Hematopoietic multipotent progenitor cell treated with erythropoietin and hydrocortisone succinate and interleukin-3 and kit ligand, for 17 days (in vitro differentiated cells): ENCODE measurements at regions not wholly inside any gene's neighbourhood (a gene's known extent, or its start where the extent isn't known, plus 50 kb on each side); places are given as distances from the start of the nearest gene placed in this dataset.

Experiments used
- DNase-seq: peaks from one replicate; pipeline ENCODE4 v3.0.0-alpha.2; 2015; ENCODE audit warnings: low spot score

DNA sequence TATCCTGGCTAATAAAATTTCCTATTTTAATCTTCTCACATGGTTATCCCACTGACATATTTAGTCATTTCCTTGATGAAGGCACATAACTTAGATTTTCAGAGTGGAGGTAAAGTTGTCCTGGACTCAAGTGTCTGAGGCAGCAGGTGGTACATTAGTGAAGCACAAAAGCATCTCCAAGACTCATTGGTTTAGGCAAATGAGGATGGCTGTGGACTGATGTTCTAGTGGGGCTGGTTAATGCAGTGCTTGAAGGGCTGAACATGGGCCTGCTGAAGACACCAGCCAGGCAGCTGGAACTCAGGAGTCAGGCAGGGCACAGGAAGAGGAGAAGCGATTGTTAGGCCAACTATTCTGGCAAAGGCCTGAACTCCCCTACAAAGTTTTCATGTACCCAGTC is 76.3 kb upstream of the SESN3 start:
- DNase-seq = no peak

DNA sequence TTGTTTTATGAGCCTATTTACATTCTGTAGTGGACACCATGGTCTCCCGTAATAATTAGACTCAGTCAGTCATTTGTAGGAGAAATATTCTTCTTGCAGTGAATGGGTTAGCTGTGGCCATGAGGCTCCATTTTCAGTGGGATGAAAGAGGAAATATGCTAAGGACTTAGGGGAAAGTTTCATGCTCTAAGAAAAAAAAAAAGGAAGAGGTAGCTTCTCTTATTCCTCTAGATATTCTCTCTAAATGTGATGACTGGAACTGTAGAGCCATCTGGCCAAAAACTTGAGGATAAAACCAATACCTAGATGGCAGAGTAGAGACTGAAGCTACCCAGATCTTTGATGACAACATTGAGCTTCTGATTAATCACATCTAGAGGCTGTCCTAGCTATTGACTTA is 75.8 kb upstream of the SESN3 start:
- no peak for DNase-seq

DNA sequence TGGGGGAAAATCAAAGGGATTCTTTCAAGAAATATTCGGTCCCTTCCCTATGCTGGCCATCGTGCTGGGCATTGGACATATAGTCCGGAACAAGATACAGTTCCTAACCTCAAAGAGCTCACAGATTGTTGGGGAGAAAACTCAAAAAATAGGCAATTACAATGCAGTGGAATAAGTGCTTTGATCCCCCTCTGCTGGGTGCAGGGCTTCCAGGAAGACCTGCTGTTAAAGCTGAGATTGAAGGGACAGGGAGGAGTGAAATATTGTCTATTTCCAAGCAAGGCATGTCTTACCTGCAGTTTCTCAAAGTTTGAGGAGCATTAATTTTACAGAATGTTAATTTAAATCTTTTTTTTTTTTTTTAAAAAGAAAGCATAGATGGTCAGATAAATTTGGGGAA is 75.1 kb upstream of the SESN3 start:
- no peak for DNase-seq

DNA sequence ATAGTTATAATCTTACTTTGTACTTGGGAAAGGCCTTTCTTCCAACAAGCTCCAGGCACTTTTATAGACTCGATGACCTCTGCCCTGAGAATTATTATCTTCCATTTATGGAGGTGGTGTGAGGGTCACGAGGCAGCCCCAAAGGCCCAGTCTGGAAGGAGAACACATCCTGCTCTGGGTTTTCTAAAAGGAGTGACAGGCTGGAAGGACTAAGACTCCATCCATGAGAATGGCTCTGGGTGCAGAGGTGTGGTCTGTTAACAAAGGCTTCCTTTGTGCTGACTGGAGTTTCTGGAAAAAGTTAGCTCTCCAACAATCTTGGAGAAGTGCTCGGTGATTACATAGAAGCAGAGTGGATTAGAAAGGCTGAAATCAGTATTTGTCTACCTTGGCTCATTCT is 74.7 kb upstream of the SESN3 start:
- DNase-seq = no peak

DNA sequence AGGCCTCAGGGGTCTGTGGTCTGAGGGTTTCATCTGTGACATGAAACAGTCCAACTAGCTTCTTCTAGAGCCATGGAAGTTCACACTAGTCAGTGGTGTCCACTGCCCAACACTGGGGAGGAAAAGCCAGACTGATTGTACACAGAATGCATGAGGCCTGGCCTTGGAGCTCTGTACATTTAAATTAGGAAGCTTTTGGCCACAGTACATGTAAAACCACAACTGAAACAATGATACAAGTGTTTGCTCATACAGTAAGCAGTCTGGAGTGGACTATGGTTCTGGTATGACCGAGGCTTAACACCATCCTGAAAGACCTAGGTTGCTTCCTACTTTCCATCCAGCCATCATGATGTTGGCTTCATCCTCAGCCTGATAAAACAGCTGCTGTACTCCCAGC is 73.8 kb upstream of the SESN3 start:
- DNase-seq = no peak

DNA sequence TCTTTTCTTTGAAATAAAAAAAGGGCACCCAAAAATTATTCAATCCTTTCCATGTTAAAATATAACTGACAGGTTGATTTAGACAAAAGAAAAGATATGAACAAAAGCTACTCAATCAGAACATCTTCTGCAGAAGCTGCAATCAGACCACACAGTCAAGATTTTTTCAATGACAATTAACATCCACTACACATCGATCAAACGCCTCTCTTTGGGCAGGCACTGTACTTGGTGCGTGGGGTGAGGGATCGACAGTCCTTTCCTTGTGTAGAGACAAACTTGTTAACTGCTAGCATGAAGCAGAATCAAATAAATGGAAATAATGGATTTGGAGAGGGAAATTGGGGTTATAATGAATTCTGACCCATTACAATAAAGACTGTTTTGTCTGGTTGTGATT is 71.2 kb upstream of the SESN3 start:
- no peak for DNase-seq

DNA sequence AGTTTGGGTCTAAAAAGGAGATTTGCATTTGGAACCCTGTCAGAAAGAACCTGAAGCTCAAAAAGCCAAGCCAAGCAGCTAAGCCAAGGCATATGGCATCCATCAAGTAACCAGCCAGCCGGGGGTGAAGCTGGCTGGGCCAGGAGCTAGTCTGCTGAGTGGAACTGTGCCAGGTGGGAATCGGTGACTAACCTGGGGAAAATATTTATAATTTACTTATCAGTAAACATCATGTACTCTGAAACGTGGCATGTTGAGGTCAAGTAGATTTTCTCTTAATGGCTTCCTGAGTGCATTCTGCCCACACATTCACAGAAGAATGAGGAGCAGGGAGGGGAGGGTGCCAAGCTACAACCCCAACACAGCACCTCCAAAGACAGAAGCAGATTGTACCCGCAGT is 70.5 kb upstream of the SESN3 start:
- DNase-seq = no peak

DNA sequence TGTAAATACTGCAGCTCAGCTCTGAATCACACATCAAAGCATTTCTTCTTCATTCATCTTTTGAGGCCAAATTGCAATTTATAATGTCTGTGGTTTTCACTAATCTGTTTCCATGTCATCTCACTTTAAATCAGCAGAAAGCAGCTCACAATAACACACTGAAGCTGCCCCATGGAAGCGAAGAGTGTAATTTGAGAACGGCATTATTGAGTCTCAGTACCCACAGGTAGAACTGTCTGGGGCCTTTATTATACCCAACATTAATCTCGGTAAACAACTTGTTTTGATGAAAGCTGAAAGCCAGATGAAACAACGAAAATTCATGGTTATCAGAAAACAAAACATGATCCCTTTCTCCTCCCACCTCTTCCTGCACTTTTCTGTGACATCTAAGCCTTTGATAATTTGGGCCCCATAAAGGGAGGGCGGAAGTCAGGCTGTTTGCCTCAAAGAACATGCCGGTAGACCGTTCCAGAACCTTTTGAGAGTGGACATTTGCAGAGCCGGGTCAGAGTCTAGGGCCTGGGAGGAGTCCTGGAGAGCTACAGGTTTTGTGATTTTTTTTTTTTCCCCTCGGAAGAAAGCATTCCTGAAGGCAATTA is 68.2 kb upstream of the SESN3 start:
- DNase-seq = no peak

DNA sequence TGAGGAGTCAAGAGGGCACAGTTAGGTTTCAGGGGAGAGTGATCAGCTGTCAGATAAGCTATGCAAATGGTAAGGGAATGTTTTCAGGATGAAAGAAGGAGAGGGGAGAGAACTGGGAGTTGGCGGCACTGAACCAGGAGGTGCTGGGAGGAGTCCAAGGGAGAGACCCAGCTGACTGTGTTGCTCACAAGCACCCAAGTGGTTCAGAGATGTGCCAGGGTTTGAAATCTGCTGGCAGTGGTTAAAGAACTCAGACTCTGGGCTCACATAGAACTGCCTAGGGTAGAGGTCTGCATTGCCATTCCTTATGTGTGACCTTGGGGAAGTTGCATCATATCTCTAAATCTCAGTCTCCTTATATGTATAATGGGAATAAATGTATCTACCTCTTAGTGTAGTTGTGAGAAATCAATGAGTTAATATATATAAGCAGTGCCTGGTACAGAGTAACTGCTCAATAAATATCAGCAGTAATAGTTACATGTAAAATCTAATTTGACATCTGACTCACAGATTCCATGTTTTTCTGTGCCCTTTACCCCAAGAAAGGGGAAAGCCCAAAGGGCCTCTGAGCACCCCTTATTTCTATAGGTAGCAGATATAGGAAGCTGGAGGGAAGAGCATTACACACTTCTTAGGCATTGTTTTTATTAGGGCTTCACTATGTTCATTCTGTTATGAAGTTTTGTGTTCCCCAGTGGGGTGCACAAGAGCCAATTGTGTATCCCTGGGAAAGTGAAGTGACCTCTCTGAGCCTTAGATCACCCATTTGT is 66.9 kb upstream of the SESN3 start:
- DNase-seq = no peak

DNA sequence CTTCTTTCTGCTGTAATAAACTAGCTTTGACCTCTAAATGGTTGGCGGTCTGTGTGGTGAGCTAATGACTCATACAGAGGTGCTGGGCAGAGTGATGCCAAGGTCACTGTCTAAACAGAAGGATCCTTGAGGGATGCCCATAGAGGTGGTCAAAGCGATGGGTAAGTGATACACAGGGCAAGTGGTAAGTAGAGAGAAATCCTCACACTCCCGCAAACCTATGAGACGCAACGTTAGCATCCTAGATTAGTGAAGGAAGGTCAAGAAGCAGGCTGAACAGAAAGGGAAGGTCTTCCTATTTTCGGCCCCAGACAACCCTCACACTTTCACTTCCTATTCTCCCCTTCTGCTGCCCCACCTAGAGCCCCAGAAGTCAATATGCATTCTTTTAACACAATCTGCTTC is 65.6 kb upstream of the SESN3 start:
- DNase-seq = no peak

DNA sequence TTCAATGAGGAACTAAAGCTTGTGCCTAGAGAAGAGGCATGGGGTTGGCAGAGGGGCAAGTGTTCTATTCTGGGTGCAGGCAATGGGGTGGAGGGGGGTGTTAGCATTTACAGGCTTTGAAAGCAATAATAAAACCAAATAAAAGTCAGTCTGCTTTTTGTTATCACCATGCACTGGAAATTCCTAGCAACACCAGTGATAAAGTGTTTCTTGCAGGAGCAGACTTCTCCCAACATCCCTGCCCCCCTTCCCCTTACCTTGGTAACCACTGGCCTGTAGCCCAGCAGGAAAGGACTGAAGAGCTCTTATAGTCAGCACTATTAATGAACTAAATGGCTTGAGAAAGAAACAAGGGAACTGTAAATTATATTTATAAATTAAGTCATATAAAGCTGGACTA is 65.2 kb upstream of the SESN3 start:
- DNase-seq = no peak

DNA sequence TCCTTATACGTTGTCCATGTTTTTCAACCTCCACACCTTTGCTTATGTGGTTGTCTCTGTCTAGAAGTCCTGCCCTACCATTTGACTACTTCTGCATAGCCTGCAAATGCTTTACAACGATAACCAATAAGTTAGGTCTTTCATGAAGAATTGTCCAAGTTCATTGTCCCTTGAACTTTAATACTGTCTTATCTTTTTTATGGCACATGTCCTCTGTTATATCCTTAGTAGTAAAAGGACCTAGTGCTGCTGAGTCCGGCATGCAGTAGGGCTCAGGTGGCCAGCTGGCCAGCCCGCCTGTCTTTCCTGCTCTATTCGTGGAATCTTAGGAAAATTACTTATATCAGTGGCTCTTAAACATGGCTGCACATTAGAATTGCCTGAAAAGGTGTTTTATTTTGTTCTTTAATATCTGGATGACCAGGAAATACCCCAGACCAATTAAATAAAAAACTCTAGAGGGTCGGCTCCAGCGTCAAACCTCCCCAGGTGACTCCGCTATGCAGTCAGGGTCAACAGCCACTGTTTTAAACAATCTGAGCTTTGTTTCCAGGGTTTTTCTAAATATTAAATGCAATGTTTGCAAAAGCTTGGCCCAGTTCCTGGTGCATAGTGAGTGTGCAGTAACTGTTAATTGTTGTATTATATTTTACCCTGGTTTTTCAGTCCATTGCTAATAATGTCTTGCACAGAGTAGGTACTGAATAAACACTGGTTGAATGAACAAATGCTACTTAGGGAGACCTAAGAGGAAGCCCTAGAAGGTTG is 64.6 kb upstream of the SESN3 start:
- no peak for DNase-seq

DNA sequence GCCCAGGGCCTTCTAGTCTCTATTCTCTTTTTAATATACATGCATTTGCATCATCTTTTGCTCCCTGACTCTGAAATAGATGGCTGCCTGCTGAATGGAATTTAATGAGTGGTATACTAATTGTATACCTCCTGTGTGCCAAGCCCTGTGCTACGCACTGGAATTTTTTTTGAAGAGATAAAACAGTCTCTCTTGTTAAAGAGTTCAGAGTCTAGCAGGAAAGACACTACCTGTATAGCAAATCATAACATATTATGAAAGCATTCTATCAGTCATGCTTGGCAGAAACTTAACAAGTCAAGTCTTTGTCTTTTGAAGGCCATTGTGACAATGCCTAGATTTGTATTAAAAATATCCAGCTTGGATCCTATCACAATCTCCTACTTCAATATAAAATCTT is 63.7 kb upstream of the SESN3 start:
- DNase-seq = no peak

DNA sequence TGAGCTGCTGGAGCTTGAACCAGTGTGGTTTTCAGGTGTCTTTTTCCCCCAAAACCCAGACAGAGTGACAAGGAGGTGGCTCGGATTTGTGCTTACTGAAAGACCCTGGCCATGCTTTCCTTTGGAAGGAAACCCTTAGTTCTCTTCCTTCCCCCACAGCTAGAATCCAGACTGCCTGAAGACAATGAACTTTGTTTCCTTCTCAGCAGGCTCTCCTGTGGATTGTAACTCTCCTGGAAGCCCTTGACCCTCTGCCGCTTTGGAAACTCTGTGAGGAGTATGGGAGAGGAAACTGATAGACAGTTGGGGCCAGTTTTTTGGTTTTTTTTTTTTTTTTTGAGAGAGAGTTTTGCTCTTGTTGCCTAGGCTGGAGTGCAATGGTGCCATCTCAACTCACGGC is 62.1 kb upstream of the SESN3 start:
- DNase-seq = no peak

DNA sequence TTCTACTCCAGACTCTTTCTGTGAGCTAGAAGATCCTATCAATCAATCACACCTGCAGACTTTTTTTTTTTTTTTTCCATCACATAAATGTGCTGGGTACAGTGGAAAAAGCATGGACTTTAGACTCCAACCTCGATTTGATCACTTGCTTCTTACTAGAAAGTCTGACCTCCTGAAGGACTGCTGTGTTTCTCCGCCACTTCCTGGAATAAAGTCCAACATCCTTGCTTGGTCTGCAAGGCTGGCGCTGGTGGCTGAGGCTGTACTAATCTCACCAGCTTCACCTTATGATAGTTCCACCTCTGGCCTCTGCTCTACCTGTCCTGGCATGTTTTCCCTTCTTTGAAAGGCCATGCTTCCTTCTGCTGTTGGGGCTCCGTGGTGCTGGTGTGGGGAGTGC is 60.9 kb upstream of the SESN3 start:
- no peak for DNase-seq

DNA sequence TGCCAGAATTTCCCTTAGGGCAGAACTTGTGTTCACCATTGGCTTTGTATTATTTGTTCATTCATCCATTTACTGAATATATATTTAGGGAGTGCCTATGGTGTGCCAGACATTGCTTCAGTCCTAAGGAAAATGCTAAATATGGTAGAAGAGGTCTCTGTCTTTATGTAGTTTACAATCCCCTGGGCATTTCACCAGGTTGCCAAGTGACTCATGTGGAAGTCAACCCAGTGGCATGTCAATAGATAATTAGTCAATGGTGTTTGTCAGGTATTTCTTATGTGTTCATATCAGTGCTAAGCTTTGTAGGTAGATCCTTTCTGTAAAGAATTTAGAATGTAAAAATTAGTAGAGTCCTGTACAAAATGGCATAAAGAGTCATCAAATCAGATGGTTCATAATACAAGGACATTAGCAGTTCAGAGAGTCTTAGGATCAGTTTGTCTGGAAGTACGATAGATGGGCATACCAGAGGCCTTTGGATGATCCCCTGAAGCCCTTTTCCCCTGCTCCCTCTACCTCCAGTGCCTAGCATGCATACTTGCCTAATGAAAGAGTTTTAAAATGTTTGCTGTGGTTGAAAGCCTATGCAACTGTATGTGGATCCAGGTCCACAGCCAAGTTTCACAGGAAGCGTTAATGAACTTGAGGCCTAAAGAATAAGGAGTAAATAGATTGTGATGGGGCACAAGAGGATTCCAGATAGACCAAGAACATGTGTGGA is 58.5 kb upstream of the SESN3 start:
- DNase-seq = no peak

DNA sequence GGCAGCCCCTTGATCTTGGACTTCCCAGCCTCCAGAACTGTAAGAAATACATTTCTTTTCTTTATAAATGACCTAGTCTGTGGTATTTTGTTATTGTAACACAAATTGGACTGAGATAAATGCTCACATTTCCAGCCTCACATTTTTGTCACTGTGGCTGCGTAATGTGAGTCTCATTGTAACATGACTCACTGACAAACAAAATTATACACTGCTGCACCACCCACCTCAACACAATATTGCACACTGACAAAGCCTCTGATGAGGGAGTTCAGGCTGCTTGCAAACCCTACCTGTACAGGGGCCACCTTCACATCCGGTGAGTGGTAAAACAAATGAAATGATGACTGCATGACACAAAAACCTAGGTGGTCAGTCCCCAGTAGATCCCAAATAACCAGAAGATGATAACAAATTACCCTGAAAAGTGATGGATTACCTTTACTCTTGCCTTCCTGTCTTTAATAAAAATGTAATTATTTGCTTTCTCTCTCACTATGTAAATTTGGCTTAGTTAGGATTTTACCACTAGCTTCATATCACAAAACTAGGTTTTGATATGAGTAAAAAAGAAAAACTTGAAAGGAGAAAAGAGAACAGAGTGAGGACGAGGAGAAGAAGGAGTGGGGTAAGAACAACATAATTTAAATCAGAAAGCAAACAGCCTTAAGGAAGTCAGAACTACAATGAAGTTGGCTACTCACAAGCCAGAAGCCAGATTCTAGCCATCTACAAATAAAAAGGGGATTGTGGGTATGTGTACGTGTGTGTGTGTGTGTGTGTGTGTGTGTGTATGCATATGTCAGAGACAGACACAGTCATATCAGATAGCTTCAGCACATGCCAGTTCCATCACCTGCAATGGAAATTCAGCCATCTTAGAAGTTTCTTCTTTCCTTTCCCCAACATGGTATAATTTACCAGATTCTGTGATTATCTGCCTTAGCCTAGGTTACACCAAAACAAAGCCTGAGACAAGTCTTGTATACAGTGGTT is 53.4 kb upstream of the SESN3 start:
- no peak for DNase-seq

DNA sequence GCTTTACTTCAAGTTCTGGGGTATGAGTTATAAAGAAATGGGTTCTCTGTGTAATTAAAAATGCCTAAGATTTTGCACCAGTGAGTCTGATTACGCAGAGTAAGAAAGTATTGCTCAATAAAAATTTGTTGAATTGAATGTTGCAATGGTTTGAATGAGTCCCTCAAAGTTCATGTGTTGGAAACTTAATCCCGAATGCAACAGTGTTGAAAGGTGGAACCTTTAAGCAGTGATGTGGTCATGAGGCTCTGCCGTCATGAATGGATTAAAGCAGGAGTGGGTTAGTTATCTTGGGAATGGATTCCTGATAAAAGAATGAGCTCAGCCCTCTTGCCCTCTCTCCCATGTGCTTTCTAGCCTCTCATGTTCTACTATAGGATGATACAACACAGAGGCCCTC is 52.6 kb upstream of the SESN3 start:
- DNase-seq = no peak

DNA sequence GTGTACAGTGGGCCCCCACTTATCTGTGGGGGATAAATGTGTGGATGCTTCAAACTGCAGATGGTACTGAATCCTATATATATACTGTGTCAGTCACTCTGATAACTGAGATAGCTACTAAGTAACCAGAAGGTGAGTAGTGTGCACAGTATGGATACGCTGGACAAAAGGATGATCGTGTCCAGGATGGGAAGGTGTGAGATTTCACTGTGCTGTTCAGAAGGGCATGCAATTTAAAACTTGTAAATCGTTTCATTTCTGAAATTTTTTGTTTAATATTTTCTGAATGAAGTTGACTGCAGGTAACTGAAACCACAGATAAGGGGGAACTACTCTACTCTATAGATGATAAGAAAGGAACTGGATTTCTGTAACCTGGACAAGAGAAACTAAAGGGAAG is 52.1 kb upstream of the SESN3 start:
- DNase-seq = no peak

DNA sequence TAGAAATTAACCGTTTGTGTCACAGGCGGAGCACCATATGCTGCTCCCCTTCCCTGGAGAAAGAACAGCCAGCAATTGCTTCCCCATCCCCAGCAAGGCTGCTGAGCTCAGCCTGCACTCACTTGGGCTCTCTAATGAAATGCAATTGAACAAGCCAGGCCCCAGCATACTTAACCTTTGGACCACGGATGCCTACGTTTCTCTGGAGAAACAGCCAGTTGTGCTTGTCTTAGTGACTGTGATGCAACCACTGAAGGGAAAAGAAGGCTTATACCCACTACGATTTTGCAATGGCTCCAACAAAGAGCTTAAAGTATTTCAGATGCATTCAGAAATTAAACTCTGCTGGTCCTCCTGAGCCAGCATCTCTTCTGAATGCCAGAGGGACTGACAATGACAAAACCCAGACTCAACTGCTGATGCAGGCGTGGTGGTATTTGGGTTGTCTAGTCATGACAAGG is 51.3 kb upstream of the SESN3 start:
- no peak for DNase-seq
